ENCODE measurements at regions not wholly inside any gene's neighbourhood (a gene's known extent, or its start where the extent isn't known, plus 50 kb on each side); places are given as distances from the start of the nearest gene placed in this dataset.

GRCh38 chr13:72129117-72129516 is 262.1 kb upstream of the DACH1 start:
- peaks cover 3% of the 10 kb centered on the region for H3F3A ChIP-seq (ENCODE audit: low read length, unreplicated experiment)
- no peaks in the 10 kb centered on the region for H3K79me2 ChIP-seq (ENCODE audit: low read length)
- intact Hi-C loops (cut with micrococcal nuclease): loop anchor here (10.0 kb wide), 1 partner anchor 126 kb away; no protein-coding TSS in a partner anchor
- H3K4me2 ChIP-seq (ENCODE audit: low read length): no peak overlapping the region
- no peaks in the 10 kb centered on the region for H4K20me1 ChIP-seq (ENCODE audit: low read length)
- CTCF ChIA-PET: no interaction called here
- no peak overlapping the region for H3K9ac ChIP-seq (ENCODE audit: low read length)
- no peaks in the 10 kb centered on the region for H3K9me2 ChIP-seq (replicated peaks; ENCODE audit: low read length)
- no peak for ATAC-seq
- DNase-seq: no peak
- no peak overlapping the region for H3K27ac ChIP-seq (ENCODE audit: low read length)
- POLR2A ChIA-PET (ENCODE audit: unreplicated experiment): no interaction called here
- no peaks in the 10 kb centered on the region for H3K27me3 ChIP-seq (ENCODE audit: low read length)
- no peak overlapping the region for H2AFZ ChIP-seq (ENCODE audit: low read length)
- no peak overlapping the region for H3K4me3 ChIP-seq (ENCODE audit: low read length)
- no peaks in the 10 kb centered on the region for H3K9me3 ChIP-seq (ENCODE audit: low read length)
- BruUV-seq (replicated peaks): no TSS peak
- peaks cover 29% of the 10 kb centered on the region for H3K4me1 ChIP-seq (ENCODE audit: insufficient read depth, low read length)
- no peaks in the 10 kb centered on the region for H3K36me3 ChIP-seq (ENCODE audit: low read depth, low read length)
- TF ChIP-seq EZH2 (IDR thresholded peaks at IDR 0.05; ENCODE audit: low read length, unreplicated experiment) (no peak), EZH2phosphoT487 (IDR thresholded peaks at IDR 0.05; ENCODE audit: borderline replicate concordance, low read length) (no peak), CTCF (conservative IDR thresholded peaks at IDR 0.05; ENCODE audit: low read depth, low read length) (no peak)

GRCh38 chr13:72127031-72127430 is 260.0 kb upstream of the DACH1 start:
- no peaks in the 10 kb centered on the region for H3K79me2 ChIP-seq (ENCODE audit: low read length)
- peak overlapping the region; percentile 28; the same call in 1 of the 2 replicates for H3K4me3 ChIP-seq (ENCODE audit: low read length)
- no peaks in the 10 kb centered on the region for H3K9me3 ChIP-seq (ENCODE audit: low read length)
- no peaks in the 10 kb centered on the region for H3K36me3 ChIP-seq (ENCODE audit: low read depth, low read length)
- CTCF ChIA-PET: no interaction called here
- H3K27me3 ChIP-seq (ENCODE audit: low read length): no peaks in the 10 kb centered on the region
- no TSS peak for BruUV-seq (replicated peaks)
- no peaks in the 10 kb centered on the region for H4K20me1 ChIP-seq (ENCODE audit: low read length)
- H3K9me2 ChIP-seq (replicated peaks; ENCODE audit: low read length): no peaks in the 10 kb centered on the region
- H3K4me2 ChIP-seq (ENCODE audit: low read length): peak overlapping the region; percentile 77
- POLR2A ChIA-PET (ENCODE audit: unreplicated experiment): no interaction called here
- ATAC-seq (peak; percentile 73), DNase-seq (peak; percentile 83)
- TF ChIP-seq EZH2 (IDR thresholded peaks at IDR 0.05; ENCODE audit: low read length, unreplicated experiment) (no peak), EZH2phosphoT487 (IDR thresholded peaks at IDR 0.05; ENCODE audit: borderline replicate concordance, low read length) (no peak), CTCF (conservative IDR thresholded peaks at IDR 0.05; ENCODE audit: low read depth, low read length) (no peak)
- H3K9ac ChIP-seq (ENCODE audit: low read length): peak overlapping the region; percentile 52
- peaks cover 29% of the 10 kb centered on the region for H3K4me1 ChIP-seq (ENCODE audit: insufficient read depth, low read length)
- no peak overlapping the region for H2AFZ ChIP-seq (ENCODE audit: low read length)
- peaks cover 3% of the 10 kb centered on the region for H3F3A ChIP-seq (ENCODE audit: low read length, unreplicated experiment)
- peak overlapping the region; percentile 92 for H3K27ac ChIP-seq (ENCODE audit: low read length)
- intact Hi-C loops (cut with micrococcal nuclease): loop anchor here (2.0 to 10.0 kb wide), 2 partner anchors 124 to 128 kb away; no protein-coding TSS in a partner anchor

- Histone ChIP-seq H3F3A (ENCODE audit: low read length, unreplicated experiment) (peaks cover 3% of the 10 kb centered on the region), H3K79me2 (ENCODE audit: low read length) (no peaks in the 10 kb centered on the region), H3K9ac (ENCODE audit: low read length) (peak overlapping the region; percentile 52), H3K9me3 (ENCODE audit: low read length) (no peaks in the 10 kb centered on the region), H3K4me1 (ENCODE audit: insufficient read depth, low read length) (peaks cover 29% of the 10 kb centered on the region), H3K4me3 (ENCODE audit: low read length) (peak overlapping the region; percentile 28; the same call in 1 of the 2 replicates), H4K20me1 (ENCODE audit: low read length) (no peaks in the 10 kb centered on the region), H3K4me2 (ENCODE audit: low read length) (peak overlapping the region; percentile 77), H3K27ac (ENCODE audit: low read length) (peak overlapping the region; percentile 92), H3K9me2 (replicated peaks; ENCODE audit: low read length) (no peaks in the 10 kb centered on the region), H3K36me3 (ENCODE audit: low read depth, low read length) (no peaks in the 10 kb centered on the region), H2AFZ (ENCODE audit: low read length) (no peak overlapping the region), H3K27me3 (ENCODE audit: low read length) (no peaks in the 10 kb centered on the region)
- TF ChIP-seq EZH2phosphoT487 (IDR thresholded peaks at IDR 0.05; ENCODE audit: borderline replicate concordance, low read length) (no peak), EZH2 (IDR thresholded peaks at IDR 0.05; ENCODE audit: low read length, unreplicated experiment) (no peak), CTCF (conservative IDR thresholded peaks at IDR 0.05; ENCODE audit: low read depth, low read length) (no peak)
- POLR2A ChIA-PET (ENCODE audit: unreplicated experiment): no interaction called here
- CTCF ChIA-PET: no interaction called here
- no TSS peak for BruUV-seq (replicated peaks)
- intact Hi-C loops (cut with micrococcal nuclease): loop anchor here (2.0 to 10.0 kb wide), 2 partner anchors 124 to 128 kb away; no protein-coding TSS in a partner anchor
- ATAC-seq (peak; percentile 85), DNase-seq (peak; percentile 71)
These were observed 259.4 kb upstream of the DACH1 start for GRCh38 chr13:72126424-72126823.
